Activated naive CD8-positive, alpha-beta T cell treated with anti-CD3 and anti-CD28 coated beads, Interleukin-2, amount 50 U/mL, for 24 hours (primary cell): ENCODE measurements at regions not wholly inside any gene's neighbourhood (a gene's known extent, or its start where the extent isn't known, plus 50 kb on each side); places are given as distances from the start of the nearest gene placed in this dataset.
A peak's percentile ranks its signal among the peaks of the same experiment; 100 is the strongest.

ENCODE experiments used
- ATAC-seq: fragments of 150-1000 bp; cut with Tn5 transposase; one replicate; pipeline ENCODE4 v1.10.0; 2021
- DNase-seq: peaks from one replicate; pipeline ENCODE4 v3.0.0; 2021
- H3K27ac Mint-ChIP-seq: one replicate; pipeline ENCODE4 v1.8.0; 2021; ENCODE audit warnings: mild to moderate bottlenecking, mixed read lengths
- H3K27me3 Mint-ChIP-seq: one replicate; pipeline ENCODE4 v1.8.0; 2021; ENCODE audit warnings: mixed read lengths
- H3K36me3 Mint-ChIP-seq: one replicate; pipeline ENCODE4 v1.8.0; 2021; ENCODE audit warnings: low read depth, mixed read lengths
- H3K4me1 Mint-ChIP-seq: one replicate; pipeline ENCODE4 v1.8.0; 2021; ENCODE audit warnings: mixed read lengths
- H3K4me3 Mint-ChIP-seq: one replicate; pipeline ENCODE4 v1.8.0; 2021; ENCODE audit warnings: mild to moderate bottlenecking, moderate library complexity, mixed read lengths
- H3K9me3 Mint-ChIP-seq: one replicate; pipeline ENCODE4 v1.8.0; 2021; ENCODE audit warnings: mixed read lengths

DNA sequence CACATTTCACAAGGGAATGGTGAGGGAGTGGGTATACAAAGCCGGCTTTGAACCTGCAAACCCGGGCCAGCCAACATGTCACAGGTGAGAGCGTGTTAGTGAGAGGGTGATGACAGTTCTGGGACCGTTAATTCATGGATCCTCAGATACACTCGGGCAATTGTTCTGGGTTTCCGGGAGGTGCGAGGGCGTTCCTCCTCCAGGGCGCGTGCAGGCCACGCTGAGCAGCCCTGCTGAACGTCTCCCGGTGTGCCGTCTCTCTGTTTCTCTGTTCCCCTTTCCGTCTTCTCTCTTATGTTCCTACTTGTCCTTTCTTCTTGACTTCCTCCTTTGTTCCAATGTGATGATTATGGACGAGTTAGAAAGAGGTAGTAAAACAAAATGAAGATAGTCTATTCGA, 130.0 kb upstream of the GMDS start:
- no peak overlapping the region for H3K27ac Mint-ChIP-seq
- H3K9me3 Mint-ChIP-seq: no peaks in the 10 kb centered on the region
- no peak for ATAC-seq
- no peak for DNase-seq
- H3K36me3 Mint-ChIP-seq: no peaks in the 10 kb centered on the region
- H3K27me3 Mint-ChIP-seq: no peaks in the 10 kb centered on the region
- no peak overlapping the region for H3K4me3 Mint-ChIP-seq
- no peaks in the 10 kb centered on the region for H3K4me1 Mint-ChIP-seq

DNA sequence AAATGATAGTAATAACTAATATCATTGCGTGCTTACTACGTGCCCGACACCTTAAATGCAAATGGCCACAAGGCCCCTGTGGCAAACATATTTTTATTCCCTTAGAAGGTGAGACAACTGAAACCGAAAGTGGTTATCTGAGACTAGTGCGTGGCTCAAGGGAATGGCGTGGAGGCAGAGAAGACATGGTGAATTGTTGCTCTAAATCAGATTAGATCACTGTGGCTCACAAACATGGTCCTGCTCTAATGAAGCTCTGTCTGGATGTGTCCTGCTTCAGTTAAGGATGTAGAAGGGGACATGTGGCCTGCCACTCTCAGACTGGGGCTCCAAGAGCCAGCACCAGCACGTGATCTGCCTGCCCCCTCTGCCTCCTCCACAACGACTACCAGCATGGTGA, 124.2 kb upstream of the GMDS start:
- Mint-ChIP-seq H3K36me3 (no peaks in the 10 kb centered on the region), H3K27ac (no peak overlapping the region)

DNA sequence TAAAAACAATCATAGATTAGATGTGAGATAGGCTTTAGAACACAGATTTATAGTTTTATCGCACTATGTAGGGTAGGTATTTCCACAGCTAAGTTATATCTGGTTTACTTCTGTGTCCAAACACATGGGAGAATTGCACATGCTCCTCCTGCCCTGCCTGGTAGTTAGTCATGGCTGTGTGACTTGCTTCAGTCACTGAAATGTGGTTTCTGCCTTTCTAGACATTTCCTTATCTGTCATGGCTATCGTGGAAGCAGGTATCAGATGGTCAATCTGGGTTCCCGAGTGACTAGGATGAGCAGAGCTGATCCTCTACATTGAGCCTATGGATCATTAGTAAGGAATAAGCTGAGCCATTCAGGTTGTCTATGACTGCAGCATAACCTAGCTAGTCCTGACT, 117.8 kb upstream of the GMDS start:
- Mint-ChIP-seq H3K36me3 (no peaks in the 10 kb centered on the region), H3K27me3 (no peaks in the 10 kb centered on the region), H3K4me3 (no peak overlapping the region), H3K4me1 (no peaks in the 10 kb centered on the region), H3K9me3 (no peaks in the 10 kb centered on the region), H3K27ac (no peak overlapping the region)
- ATAC-seq: no peak
- DNase-seq: no peak

More for the DNA sequence above, 124.2 kb upstream of the GMDS start:
- DNase-seq (no peak), ATAC-seq (no peak)
- H3K27me3 Mint-ChIP-seq: no peaks in the 10 kb centered on the region
- H3K4me3 Mint-ChIP-seq: no peak overlapping the region
- no peaks in the 10 kb centered on the region for H3K9me3 Mint-ChIP-seq
- no peaks in the 10 kb centered on the region for H3K4me1 Mint-ChIP-seq

DNA sequence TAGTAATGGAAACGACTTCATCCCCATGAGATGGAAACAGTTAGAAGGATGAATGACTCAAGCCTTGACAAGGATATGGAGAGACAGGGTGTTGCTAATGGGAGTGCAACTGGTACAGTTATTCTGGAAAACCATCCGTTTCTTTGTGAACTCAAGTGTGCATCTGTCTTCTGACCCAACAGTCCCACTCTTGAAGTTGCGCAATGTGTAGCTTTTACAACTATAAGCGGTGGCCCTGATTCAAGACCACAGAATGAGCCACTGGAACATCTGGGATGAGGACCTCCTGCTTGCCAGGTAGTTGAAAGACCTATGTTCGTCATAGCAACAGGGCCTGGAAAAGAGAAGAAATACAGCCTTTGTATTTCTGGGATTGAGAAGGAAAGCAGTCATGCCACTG, 115.8 kb upstream of the GMDS start:
- H3K4me1 Mint-ChIP-seq: no peaks in the 10 kb centered on the region
- H3K27ac Mint-ChIP-seq: no peak overlapping the region
- ATAC-seq (no peak), DNase-seq (no peak)
- H3K4me3 Mint-ChIP-seq: no peak overlapping the region
- no peaks in the 10 kb centered on the region for H3K9me3 Mint-ChIP-seq
- H3K27me3 Mint-ChIP-seq: no peaks in the 10 kb centered on the region
- H3K36me3 Mint-ChIP-seq: no peaks in the 10 kb centered on the region

DNA sequence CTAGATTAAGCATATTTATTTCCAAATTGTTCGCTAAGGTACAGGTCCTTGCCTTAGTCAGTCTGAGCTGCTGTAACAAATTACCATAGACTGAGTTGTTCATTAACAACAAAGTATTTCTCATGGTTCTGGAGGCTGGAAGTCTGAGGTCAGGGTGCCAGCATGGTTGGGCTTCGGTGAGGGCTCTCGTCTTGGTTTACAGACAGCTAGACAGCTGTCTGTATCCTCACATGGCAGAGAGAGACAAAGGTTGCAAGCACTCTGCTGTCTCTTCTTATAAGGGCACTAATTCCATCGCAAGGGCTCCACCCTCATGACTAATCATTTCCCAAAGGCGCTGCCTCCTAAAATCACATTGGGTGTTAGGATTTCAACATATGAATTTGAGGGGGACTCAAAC, 115.3 kb upstream of the GMDS start:
- Mint-ChIP-seq H3K27ac (no peak overlapping the region), H3K27me3 (no peaks in the 10 kb centered on the region), H3K4me3 (no peak overlapping the region), H3K36me3 (no peaks in the 10 kb centered on the region), H3K4me1 (no peaks in the 10 kb centered on the region), H3K9me3 (no peaks in the 10 kb centered on the region)
- DNase-seq: no peak
- no peak for ATAC-seq

DNA sequence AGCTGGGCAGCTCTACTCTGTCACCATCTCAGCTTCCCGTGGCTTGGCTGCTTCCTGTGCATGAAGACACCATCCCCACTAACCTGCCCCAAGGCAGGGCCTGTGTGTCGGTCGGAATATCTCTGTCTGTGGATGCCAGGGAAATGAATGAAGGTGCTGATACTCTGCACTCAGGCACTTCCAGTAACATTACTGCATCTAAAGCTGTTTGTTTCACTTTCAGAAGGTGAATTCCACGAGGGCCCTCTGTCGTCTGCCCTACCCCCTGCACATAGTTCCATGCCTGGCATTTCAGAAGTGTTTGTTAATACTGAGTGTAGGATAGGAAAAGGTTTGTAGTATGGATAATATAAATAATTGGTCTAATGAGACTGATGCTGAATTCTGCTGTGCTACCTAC, 114.7 kb upstream of the GMDS start:
- Mint-ChIP-seq H3K27me3 (no peaks in the 10 kb centered on the region), H3K4me1 (no peaks in the 10 kb centered on the region), H3K9me3 (no peaks in the 10 kb centered on the region), H3K36me3 (no peaks in the 10 kb centered on the region), H3K27ac (no peak overlapping the region), H3K4me3 (no peak overlapping the region)
- ATAC-seq (no peak), DNase-seq (no peak)

DNA sequence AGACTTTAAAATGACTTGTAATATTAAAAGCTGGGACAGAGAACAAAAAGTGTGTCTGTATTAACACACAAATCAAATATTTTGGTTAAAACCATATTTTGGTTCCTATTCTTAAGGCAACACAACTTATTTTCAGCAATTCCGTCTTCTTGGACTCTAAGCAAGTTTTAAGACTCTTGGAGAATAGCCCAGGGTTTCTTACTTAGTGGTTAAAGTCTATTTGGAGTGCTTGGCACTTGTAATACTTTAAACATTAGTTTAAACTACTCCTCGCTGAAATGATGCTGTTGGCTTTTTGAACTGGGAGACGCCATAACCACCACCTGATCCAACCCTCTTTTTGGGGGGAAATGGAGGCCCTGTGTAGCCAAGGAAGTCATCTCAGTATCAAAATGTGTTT, 109.7 kb upstream of the GMDS start:
- no peaks in the 10 kb centered on the region for H3K36me3 Mint-ChIP-seq
- H3K27ac Mint-ChIP-seq: no peak overlapping the region
- no peaks in the 10 kb centered on the region for H3K4me1 Mint-ChIP-seq
- H3K27me3 Mint-ChIP-seq: no peaks in the 10 kb centered on the region
- ATAC-seq (no peak), DNase-seq (no peak)
- H3K9me3 Mint-ChIP-seq: no peaks in the 10 kb centered on the region
- H3K4me3 Mint-ChIP-seq: no peak overlapping the region

DNA sequence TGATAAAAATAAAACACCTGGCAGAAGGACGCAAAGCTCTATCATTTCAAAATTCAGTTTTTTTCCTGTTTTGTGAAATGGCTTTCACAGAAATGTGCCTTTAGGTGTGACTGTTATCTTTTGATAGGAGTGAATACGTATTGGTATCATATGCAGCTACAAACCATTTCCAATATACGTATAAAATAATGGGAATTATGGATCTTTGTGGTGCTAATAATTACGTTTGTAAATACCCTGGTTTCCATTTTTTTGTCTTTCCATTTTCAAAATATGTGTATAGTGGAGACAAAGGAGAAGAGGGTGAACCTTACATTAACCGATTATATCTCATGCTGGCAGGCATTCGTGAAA, 108.7 kb upstream of the GMDS start:
- no peak overlapping the region for H3K27ac Mint-ChIP-seq
- no peaks in the 10 kb centered on the region for H3K4me1 Mint-ChIP-seq
- no peak for DNase-seq
- ATAC-seq: no peak
- H3K36me3 Mint-ChIP-seq: no peaks in the 10 kb centered on the region
- H3K27me3 Mint-ChIP-seq: no peaks in the 10 kb centered on the region
- H3K4me3 Mint-ChIP-seq: no peak overlapping the region
- H3K9me3 Mint-ChIP-seq: no peaks in the 10 kb centered on the region

DNA sequence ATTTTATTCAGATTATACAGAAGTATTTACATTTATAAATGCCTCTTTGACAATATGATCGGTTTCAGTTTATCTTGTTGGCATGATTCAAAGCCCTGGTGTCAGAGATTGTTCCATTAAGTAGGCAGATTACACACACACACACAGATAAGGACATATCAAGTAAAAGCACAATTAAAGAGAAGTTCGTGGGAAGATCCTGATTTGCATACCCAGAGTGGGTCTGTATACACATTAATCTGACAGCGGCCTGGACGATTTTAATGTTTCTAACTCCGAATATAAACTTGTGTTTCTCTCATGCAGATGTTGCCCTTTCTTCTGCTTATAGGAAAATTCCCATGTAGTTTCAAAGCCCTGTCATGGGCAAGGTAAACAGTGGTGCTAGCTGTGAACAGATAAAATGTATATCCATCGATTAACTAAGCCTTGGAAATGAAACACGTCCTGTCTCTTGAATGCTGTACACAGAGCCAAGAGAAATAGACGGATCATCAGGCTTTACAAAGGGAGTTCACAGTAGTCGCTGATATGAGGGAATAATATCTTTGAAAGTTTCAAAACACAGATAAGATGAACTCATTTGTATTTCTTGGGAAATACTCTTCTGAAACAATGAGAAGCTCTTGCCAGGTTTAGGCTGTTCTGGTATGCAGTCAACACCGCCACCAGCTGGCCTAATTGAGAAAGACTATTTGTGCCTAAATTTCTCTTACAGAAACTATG, 108.2 kb upstream of the GMDS start:
- no peaks in the 10 kb centered on the region for H3K36me3 Mint-ChIP-seq
- no peaks in the 10 kb centered on the region for H3K9me3 Mint-ChIP-seq
- H3K27me3 Mint-ChIP-seq: no peaks in the 10 kb centered on the region
- no peaks in the 10 kb centered on the region for H3K4me1 Mint-ChIP-seq
- ATAC-seq: no peak
- peak; percentile 59 for DNase-seq
- no peak overlapping the region for H3K4me3 Mint-ChIP-seq
- H3K27ac Mint-ChIP-seq: no peak overlapping the region

DNA sequence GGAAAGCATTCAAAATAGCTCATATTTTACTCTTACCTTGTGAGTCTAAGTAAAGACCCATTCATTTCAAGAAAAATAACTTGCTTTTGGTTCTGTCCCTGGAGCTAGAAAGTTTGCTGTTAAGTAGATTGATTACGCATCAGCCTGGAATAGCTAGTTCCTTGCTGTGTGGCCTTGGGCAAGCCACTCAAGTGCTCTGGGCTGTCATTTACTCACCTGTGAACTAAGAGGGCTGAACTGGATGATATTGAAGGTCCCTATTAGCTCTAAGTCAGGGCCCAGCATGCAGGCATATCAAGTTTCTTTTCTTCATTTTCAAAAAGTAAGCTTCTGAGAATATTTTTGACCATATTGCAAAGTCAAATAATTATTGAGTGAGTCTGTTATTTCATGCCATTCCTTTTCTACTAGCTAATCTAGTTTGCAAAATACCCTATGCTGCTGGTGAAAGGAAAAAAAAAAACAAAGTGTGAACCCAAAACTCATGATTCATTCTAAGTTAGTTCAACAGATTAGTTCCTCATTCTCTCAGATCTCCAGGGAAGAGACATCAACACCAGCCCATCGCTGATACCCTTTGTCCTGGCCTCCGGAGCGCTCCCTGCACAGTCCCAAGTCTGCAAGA, 106.5 kb upstream of the GMDS start:
- no peaks in the 10 kb centered on the region for H3K36me3 Mint-ChIP-seq
- no peak for DNase-seq
- no peak for ATAC-seq

DNA sequence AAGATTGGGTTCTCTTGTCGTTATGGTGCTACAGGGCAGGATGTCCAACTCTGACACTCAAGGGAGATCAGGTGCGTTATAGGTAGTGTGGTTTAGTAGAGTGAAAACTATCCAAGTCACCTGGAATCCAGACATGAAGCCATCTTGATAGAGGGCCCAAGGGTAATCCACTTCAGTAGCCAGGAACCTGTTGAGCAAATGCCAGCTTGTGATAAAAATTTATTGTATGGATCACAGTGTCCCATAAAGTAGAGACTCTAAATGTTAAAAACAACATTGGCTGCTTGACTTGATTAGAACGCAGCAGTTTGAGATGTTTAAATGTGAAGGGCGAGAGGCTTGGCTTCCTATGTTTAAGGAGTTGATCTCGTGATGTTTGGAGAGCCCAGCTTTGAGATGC, 105.7 kb upstream of the GMDS start:
- ATAC-seq: no peak
- no peak overlapping the region for H3K4me3 Mint-ChIP-seq
- no peaks in the 10 kb centered on the region for H3K9me3 Mint-ChIP-seq
- H3K27ac Mint-ChIP-seq: no peak overlapping the region
- DNase-seq: no peak
- H3K36me3 Mint-ChIP-seq: no peaks in the 10 kb centered on the region
- H3K27me3 Mint-ChIP-seq: no peaks in the 10 kb centered on the region
- H3K4me1 Mint-ChIP-seq: no peaks in the 10 kb centered on the region

More for the DNA sequence above, 106.5 kb upstream of the GMDS start:
- Mint-ChIP-seq H3K9me3 (no peaks in the 10 kb centered on the region), H3K4me1 (no peaks in the 10 kb centered on the region), H3K27ac (no peak overlapping the region), H3K4me3 (no peak overlapping the region), H3K27me3 (no peaks in the 10 kb centered on the region)

DNA sequence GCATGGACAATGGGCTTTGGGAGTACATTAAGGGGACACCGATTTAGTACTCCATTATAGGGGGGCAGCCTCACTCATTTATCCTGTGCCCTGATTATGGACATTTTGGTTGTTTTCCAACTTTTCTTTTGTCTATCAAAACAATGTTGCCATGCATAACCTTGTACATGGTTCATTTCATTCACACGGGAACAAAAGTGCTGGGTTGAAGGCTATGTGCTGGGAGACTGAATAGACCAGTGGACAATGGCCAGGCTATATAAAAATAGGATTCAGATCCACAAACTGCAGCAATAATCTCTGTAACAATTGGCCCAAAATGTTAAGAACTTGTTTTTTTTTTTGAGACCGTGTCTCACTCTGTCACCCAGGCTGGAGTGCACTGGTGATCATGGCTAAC, 100.7 kb upstream of the GMDS start:
- Mint-ChIP-seq H3K36me3 (no peaks in the 10 kb centered on the region), H3K4me1 (no peaks in the 10 kb centered on the region), H3K27ac (no peak overlapping the region), H3K27me3 (no peaks in the 10 kb centered on the region), H3K4me3 (no peak overlapping the region), H3K9me3 (peaks cover 26% of the 10 kb centered on the region)
- ATAC-seq: no peak
- DNase-seq: no peak

DNA sequence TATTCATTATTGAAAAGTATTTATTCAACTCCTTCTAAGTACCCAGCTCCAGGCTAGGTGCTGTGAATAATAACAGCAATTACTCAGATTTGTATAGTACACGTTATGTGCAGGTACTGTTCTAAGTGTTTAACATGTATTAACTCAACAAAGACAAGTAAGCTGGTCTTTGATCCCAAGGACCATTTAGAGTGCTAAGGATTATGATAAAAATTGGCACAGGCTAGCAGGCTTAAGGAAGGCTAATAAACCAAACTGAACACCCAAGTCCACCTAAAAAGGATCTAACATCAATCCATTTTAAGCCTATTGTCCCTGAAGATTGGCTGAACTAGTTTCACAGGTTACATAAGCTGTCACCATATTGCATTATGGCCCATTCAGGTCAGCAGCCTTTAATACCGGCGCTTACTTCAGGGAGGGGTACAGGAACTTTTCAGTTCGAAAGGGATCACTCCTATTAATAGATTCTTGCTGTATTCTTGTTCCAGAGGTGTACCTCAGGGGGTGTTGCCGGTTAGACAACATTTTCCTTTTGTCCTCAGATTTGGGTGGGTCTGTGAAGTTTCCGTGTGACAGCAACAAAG, 99.0 kb upstream of the GMDS start:
- DNase-seq (no peak), ATAC-seq (no peak)
- H3K9me3 Mint-ChIP-seq: peaks cover 43% of the 10 kb centered on the region
- H3K36me3 Mint-ChIP-seq: no peaks in the 10 kb centered on the region
- no peaks in the 10 kb centered on the region for H3K4me1 Mint-ChIP-seq
- no peak overlapping the region for H3K27ac Mint-ChIP-seq
- H3K4me3 Mint-ChIP-seq: no peak overlapping the region
- no peaks in the 10 kb centered on the region for H3K27me3 Mint-ChIP-seq

DNA sequence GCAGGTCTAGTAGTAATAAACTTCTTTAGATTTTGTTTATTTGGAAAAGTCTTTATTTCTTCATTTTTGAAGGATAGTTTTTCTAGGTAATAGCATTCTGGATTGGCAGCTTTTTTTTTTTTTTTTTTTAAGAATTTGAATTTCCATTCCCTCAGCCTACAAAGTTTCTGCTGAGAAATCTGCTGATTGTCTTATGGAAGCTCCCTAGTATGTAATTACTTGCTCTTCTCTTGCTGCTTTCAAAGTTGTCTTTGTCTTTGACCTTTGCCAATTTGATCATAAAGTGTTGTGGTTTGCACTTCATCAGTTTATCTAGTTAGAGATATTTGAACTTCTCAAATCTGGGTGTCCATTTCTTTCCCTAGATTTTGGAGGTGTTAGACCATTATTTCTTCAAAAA, 82.2 kb upstream of the GMDS start:
- no peaks in the 10 kb centered on the region for H3K4me1 Mint-ChIP-seq
- H3K27ac Mint-ChIP-seq: no peak overlapping the region
- DNase-seq: no peak
- ATAC-seq: no peak
- H3K9me3 Mint-ChIP-seq: peaks cover 64% of the 10 kb centered on the region
- peaks cover 55% of the 10 kb centered on the region for H3K36me3 Mint-ChIP-seq
- H3K27me3 Mint-ChIP-seq: no peaks in the 10 kb centered on the region
- no peak overlapping the region for H3K4me3 Mint-ChIP-seq

DNA sequence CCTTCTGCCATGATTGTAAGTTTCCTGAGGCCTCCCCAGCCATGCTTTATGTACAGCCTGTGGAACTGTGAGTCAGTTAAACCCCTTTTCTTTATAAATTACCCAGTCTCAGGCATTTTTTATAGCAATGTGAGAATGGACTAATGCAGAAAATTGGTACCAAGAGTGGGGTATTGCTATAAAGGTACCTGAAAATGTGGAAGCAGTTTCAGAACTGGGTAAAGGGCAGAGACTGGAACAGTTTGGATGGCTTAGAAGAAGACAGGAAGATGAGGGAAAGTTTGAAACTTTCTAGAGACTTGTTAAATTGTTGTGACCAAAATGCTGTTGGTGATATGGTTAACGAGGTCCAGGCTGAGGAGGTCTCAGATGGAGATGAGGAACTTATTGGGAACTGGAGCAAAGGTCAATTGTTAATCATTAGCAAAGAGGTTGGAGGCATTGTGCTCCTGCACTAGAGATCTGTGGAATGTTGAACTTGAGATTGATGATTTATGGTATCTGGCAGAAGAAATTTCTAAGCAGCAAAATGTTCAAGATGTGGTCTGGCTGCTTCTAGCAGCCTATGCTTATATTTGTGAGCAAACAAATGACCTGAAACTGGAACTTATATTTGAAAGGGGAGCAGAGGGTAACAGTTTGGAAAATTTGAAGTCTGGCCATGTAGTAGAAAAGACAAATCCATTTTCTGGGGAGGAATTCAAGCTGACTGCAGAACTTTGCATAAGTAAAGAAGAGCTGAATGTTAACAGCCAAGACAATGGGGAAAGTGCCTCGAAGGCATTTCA, 79.0 kb upstream of the GMDS start:
- no peak overlapping the region for H3K27ac Mint-ChIP-seq
- no peak overlapping the region for H3K4me3 Mint-ChIP-seq
- peaks cover 51% of the 10 kb centered on the region for H3K36me3 Mint-ChIP-seq
- peaks cover 68% of the 10 kb centered on the region for H3K9me3 Mint-ChIP-seq
- ATAC-seq: no peak
- no peaks in the 10 kb centered on the region for H3K4me1 Mint-ChIP-seq
- DNase-seq: no peak
- no peaks in the 10 kb centered on the region for H3K27me3 Mint-ChIP-seq
